Uterus (tissue), 3 donors: ENCODE measurements at regions not wholly inside any gene's neighbourhood (a gene's known extent, or its start where the extent isn't known, plus 50 kb on each side); places are given as distances from the start of the nearest gene placed in this dataset.

Experiments used
- DNase-seq, 2 donors: peaks; one replicate each; pipeline ENCODE4 v3.0.0-alpha.2; 2019 to 2020
- H3K27ac ChIP-seq, 2 donors: fragments of 200-600 bp; sonication (generic); 1 replicate in 1 of 2; 2 replicates in 1 of 2; pipeline ENCODE4 v1.5.1; 2016 to 2018
- H3K27me3 ChIP-seq, 2 donors: fragments of 200-600 bp; sonication (generic); one replicate each; pipeline ENCODE4 v1.5.1; 2018 to 2019; ENCODE audit warnings: control low read depth in 1 of 2
- H3K36me3 ChIP-seq, 2 donors: fragments of 200-600 bp; sonication (generic); one replicate each; pipeline ENCODE4 v1.5.1; 2019; ENCODE audit warnings: control low read depth in 1 of 2
- H3K4me1 ChIP-seq, 2 donors: fragments of 200-600 bp; sonication (generic); one replicate each; pipeline ENCODE4 v1.5.1; 2018 to 2019; ENCODE audit warnings: control low read depth in 1 of 2
- H3K4me3 ChIP-seq, 2 donors: fragments of 200-600 bp; sonication (generic); 1 replicate in 1 of 2; 2 replicates in 1 of 2; pipeline ENCODE4 v1.5.1; 2018 to 2019; ENCODE audit warnings: mild to moderate bottlenecking in 1 of 2
- H3K9me3 ChIP-seq, 2 donors: fragments of 200-600 bp; sonication (generic); one replicate each; pipeline ENCODE4 v1.5.1; 2019; ENCODE audit warnings: control low read depth in 1 of 2
- POLR2A ChIP-seq, 2 donors: fragments of 450-650 bp; IDR thresholded peaks; one replicate each; pipeline ENCODE4 v1.6.1; 2016; ENCODE audit warnings: antibody characterized with exemption in 2 of 2, mild to moderate bottlenecking in 1 of 2, moderate library complexity in 1 of 2
- intact Hi-C: fragments of 100-400 bp; cut with DNase I; formaldehyde crosslinking; loops from one replicate; pipeline ENCODE4 v1.15.1; 2023; ENCODE audit warnings: low total_unique reads
- TF ChIP-seq, protein P1 (sequence below), 4 experiments: fragments of 200-600 bp in 2 of 4; fragments of 450-650 bp in 2 of 4; sonication (generic) in 2 of 4; IDR thresholded peaks; one replicate each; pipeline ENCODE4 v1.5.1; 2016 to 2019; ENCODE audit warnings: antibody characterized with exemption in 4 of 4, mild to moderate bottlenecking in 2 of 4, moderate library complexity in 1 of 4
- donor health status: DM: yes; HTN: yes; CAD: no.

DNA sequence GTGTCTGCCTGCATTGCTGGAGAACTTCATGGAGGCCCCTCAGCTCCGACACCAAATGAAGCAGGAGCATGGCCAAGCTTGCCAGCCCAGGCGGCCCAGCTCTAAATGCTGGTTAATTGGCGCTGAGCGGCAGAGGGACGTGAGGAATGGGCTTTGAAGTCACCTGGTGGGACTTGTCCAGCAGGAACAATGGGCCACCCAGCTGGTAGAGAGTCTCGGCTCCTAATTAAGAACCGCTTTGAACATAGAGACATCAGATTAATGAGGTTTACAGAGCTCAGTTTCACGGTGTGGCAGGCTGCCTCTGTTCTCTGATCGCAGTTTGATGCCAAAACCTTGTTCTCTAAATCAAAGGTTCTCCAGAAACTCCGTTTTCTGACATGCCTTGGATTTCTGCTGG, 77.5 kb upstream of the LINGO1 start:
- H3K4me1 ChIP-seq, result no peaks in the 10 kb centered on the region
- H3K9me3 ChIP-seq, result no peaks in the 10 kb centered on the region
- no peak for DNase-seq
- no peak overlapping the region for H3K27ac ChIP-seq
- H3K27me3 ChIP-seq, result no peaks in the 10 kb centered on the region
- no peak overlapping the region for H3K4me3 ChIP-seq
- intact Hi-C loops, result no loop called here
- no peaks in the 10 kb centered on the region for H3K36me3 ChIP-seq
- TF ChIP-seq, protein P1, sequence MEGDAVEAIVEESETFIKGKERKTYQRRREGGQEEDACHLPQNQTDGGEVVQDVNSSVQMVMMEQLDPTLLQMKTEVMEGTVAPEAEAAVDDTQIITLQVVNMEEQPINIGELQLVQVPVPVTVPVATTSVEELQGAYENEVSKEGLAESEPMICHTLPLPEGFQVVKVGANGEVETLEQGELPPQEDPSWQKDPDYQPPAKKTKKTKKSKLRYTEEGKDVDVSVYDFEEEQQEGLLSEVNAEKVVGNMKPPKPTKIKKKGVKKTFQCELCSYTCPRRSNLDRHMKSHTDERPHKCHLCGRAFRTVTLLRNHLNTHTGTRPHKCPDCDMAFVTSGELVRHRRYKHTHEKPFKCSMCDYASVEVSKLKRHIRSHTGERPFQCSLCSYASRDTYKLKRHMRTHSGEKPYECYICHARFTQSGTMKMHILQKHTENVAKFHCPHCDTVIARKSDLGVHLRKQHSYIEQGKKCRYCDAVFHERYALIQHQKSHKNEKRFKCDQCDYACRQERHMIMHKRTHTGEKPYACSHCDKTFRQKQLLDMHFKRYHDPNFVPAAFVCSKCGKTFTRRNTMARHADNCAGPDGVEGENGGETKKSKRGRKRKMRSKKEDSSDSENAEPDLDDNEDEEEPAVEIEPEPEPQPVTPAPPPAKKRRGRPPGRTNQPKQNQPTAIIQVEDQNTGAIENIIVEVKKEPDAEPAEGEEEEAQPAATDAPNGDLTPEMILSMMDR (IDR thresholded peaks at IDR 0.05), result no peak
- no peak for TF ChIP-seq POLR2A (IDR thresholded peaks at IDR 0.05)

DNA sequence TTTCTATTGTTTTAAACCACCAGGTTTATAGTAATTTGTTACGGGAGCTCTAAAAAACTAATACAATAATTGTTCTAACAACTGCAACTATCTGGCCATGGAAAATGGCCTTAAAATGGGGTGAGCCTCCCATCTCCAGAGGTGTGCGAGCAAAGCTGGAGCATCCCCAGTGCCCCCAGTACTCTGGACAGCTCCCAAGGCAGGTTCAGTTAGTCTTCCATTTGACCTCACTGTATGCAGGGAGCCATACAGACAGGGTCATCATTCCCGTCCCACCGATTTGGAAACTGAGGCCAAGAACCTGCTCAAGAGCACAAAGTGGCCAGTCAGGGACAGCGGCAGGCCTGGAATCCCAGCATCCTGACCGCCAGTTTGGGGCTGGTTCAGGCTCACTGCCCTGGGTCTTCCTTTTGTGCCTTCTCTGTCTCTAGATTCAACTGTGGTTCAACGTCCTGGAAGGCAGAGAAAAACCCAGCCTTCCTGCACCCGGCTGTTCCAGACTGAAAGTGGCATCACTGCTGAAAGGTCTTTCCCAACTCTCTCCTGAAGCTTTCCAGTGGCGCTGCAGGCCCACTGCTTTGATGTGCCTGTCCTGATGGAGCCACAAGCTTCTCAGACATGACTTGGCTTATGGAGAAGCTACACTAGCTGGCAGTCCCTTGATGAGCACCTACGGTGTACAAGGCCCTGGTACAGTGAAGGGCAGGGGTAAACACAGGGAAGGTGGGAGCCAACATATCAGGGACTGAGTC, 76.6 kb upstream of the LINGO1 start:
- intact Hi-C loops, result no loop called here
- DNase-seq, result no peak
- Histone ChIP-seq H3K27me3 (no peaks in the 10 kb centered on the region), H3K4me3 (no peak overlapping the region), H3K4me1 (no peaks in the 10 kb centered on the region), H3K27ac (no peak overlapping the region), H3K9me3 (no peaks in the 10 kb centered on the region), H3K36me3 (no peaks in the 10 kb centered on the region)
- TF ChIP-seq, protein P1 (IDR thresholded peaks at IDR 0.05), result no peak
- TF ChIP-seq POLR2A (IDR thresholded peaks at IDR 0.05), result no peak

DNA sequence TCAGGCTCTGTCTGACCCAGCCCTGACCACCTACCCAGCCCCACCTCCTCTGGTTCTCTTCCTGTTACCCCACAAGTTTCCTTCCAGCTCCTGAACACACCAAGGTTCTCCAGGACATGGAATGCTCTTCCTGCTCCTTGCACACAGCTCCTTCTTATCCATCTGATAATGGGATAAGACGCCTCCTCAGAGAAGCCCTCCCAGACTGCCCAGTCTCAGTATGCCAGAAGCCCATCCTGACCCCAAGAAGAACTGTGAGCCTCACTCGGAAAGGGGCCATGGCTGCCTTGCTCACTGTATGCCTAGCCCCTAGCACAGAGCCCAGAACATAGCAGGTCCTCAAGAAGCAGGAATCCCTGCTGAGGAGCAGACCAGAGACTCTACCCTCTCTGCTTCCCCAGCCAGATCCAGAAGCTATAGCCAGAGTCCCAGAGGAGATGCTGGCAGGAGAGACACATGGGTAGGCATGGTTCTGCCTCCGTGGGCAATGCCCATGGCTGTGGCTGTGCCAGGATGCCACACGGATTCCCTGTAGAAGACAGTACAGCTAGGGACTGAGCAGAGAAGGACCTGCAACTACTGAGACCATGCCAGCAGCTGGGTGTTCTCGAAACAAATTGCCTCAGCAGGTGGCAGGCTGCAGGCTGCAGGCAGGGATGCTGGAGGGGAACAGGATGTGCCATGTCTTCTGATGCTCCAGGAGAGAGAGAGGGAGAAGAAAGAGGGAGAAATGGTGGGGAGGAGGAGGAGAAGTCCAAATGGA, 74.0 kb upstream of the LINGO1 start:
- DNase-seq, result no peak

DNA sequence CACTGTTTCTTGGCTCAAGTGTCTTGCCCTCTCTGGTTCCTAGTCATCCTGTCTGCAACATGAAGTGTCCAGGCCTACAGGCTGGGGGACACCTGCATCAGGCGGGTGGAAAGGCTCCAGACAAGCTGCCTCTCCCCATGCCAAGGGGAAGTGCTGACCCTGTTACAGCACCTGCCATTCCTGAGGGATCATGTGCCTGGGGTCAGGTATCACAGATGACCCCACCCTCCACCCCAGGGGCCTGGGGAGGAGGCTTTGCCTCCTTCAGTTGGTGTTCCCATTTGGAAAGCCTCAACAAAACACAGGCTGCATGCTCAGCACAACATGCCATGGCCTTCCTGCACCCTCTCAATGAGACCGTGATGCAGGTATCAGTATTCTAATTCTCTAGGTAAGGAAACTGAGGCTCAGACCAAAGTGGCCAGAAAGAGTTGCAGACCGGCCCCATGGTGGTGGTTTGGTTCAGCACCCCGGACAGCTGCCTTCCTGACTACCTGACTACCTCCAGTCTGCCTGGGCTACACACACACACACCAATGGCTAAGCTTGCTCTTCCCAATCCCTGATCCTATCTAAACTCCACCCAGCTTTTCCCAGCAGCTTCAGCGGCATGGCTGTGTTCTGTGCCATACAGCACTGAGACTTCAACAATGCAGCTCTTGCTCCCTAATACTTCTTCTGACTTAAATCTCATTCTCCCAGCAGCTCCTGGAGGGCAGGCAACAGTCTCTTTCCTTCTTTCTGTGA, 69.7 kb upstream of the LINGO1 start:
- Histone ChIP-seq H3K27ac (no peak overlapping the region), H3K36me3 (no peaks in the 10 kb centered on the region), H3K9me3 (no peaks in the 10 kb centered on the region), H3K4me1 (no peaks in the 10 kb centered on the region), H3K27me3 (no peaks in the 10 kb centered on the region), H3K4me3 (no peak overlapping the region)
- intact Hi-C loops, result no loop called here
- DNase-seq, result no peak
- no peak for TF ChIP-seq POLR2A (IDR thresholded peaks at IDR 0.05)
- TF ChIP-seq, protein P1 (IDR thresholded peaks at IDR 0.05), result no peak

More for the DNA sequence above, 74.0 kb upstream of the LINGO1 start:
- Histone ChIP-seq H3K27ac (no peak overlapping the region), H3K4me3 (no peak overlapping the region), H3K9me3 (no peaks in the 10 kb centered on the region), H3K4me1 (no peaks in the 10 kb centered on the region), H3K36me3 (no peaks in the 10 kb centered on the region), H3K27me3 (no peaks in the 10 kb centered on the region)
- intact Hi-C loops, result no loop called here
- TF ChIP-seq POLR2A (IDR thresholded peaks at IDR 0.05), result no peak
- TF ChIP-seq, protein P1 (IDR thresholded peaks at IDR 0.05), result no peak
